HEK293 (cell line): ENCODE measurements at regions not wholly inside any gene's neighbourhood (a gene's known extent, or its start where the extent isn't known, plus 50 kb on each side); places are given as distances from the start of the nearest gene placed in this dataset.

ENCODE experiments used
- CTCF ChIA-PET: fragments of 350-600 bp; formaldehyde crosslinking; extraction: SDS; loops from one replicate; lab custom pipeline; 2021; ENCODE audit warnings: antibody characterized with exemption; lab: Yijun Ruan, JAX
- POLR2A ChIA-PET: fragments of 300-600 bp; formaldehyde crosslinking; extraction: SDS; loops from one replicate; lab custom pipeline; 2020; ENCODE audit warnings: antibody characterized with exemption, inconsistent platforms; lab: Yijun Ruan, JAX
- H3K27ac ChIP-seq: fragments of 200-500 bp; sonication (Bioruptor generic); 2 replicates; pipeline ENCODE4 v1.5.1; 2014; ENCODE audit warnings: low read depth, low read length, control low read depth, inconsistent platforms; ENCODE audit errors: extremely low read depth
- H3K36me3 ChIP-seq, 2 experiments: fragments of 200-500 bp in 1 of 2; sonication (Bioruptor generic) in 1 of 2; 1 replicate in 1 of 2; 2 replicates in 1 of 2; pipeline ENCODE4 v1.5.1; 2014 to 2017; ENCODE audit warnings: inconsistent platforms in 2 of 2, low read length in 2 of 2; ENCODE audit not compliant: control insufficient read depth in 2 of 2, insufficient read depth in 1 of 2
- H3K4me1 ChIP-seq: fragments of 200-500 bp; sonication (Bioruptor generic); 2 replicates; pipeline ENCODE4 v1.5.1; 2014; ENCODE audit warnings: mild to moderate bottlenecking, low read length, inconsistent platforms; ENCODE audit not compliant: control insufficient read depth, insufficient read depth
- H3K4me3 ChIP-seq: 2 replicates; pipeline ENCODE4 v1.5.1; 2011; ENCODE audit warnings: low read depth, mild to moderate bottlenecking, control low read depth, low read length, moderate library complexity
- H3K9me3 ChIP-seq: fragments of 200-500 bp; sonication (Bioruptor generic); 2 replicates; pipeline ENCODE4 v1.5.1; 2014; ENCODE audit warnings: low read depth, low read length, inconsistent platforms; ENCODE audit not compliant: control insufficient read depth, insufficient read depth
- BCL6B ChIP-seq: fragments of 450-650 bp; formaldehyde crosslinking; IDR thresholded peaks from 2 replicates; pipeline ENCODE4 v1.5.1; 2017; ENCODE audit warnings: missing biosample characterization, missing genetic modification characterization
- SCRT2 ChIP-seq: fragments of 450-650 bp; formaldehyde crosslinking; IDR thresholded peaks from 2 replicates; pipeline ENCODE4 v1.5.1; 2016; ENCODE audit warnings: missing biosample characterization, missing genetic modification characterization
- TSHZ1 ChIP-seq: fragments of 450-650 bp; formaldehyde crosslinking; IDR thresholded peaks from 2 replicates; pipeline ENCODE4 v1.5.1; 2016; ENCODE audit warnings: missing biosample characterization, missing genetic modification characterization, borderline replicate concordance
- YY1 ChIP-seq: fragments of 450-650 bp; formaldehyde crosslinking; IDR thresholded peaks from 2 replicates; pipeline ENCODE4 v1.5.1; 2018; ENCODE audit warnings: missing biosample characterization, missing genetic modification characterization
- YY2 ChIP-seq: fragments of 450-650 bp; formaldehyde crosslinking; IDR thresholded peaks from 2 replicates; pipeline ENCODE4 v1.5.1; 2016; ENCODE audit warnings: missing biosample characterization, missing genetic modification characterization
- ZBTB1 ChIP-seq: fragments of 450-650 bp; formaldehyde crosslinking; IDR thresholded peaks from 2 replicates; pipeline ENCODE4 v1.5.1; 2016; ENCODE audit warnings: missing biosample characterization, missing genetic modification characterization
- ZFP3 ChIP-seq: fragments of 450-650 bp; formaldehyde crosslinking; IDR thresholded peaks from 2 replicates; pipeline ENCODE4 v1.5.1; 2016; ENCODE audit warnings: low read depth, missing biosample characterization, missing genetic modification characterization
- ZFP41 ChIP-seq: fragments of 450-650 bp; formaldehyde crosslinking; IDR thresholded peaks from 2 replicates; pipeline ENCODE4 v1.5.1; 2016; ENCODE audit warnings: missing biosample characterization, missing genetic modification characterization, borderline replicate concordance
- ZFP69B ChIP-seq: fragments of 450-650 bp; formaldehyde crosslinking; IDR thresholded peaks from 2 replicates; pipeline ENCODE4 v1.5.1; 2016; ENCODE audit warnings: missing biosample characterization, missing genetic modification characterization
- ZIC2 ChIP-seq: fragments of 450-650 bp; formaldehyde crosslinking; IDR thresholded peaks from 2 replicates; pipeline ENCODE4 v1.5.1; 2016; ENCODE audit warnings: missing biosample characterization, missing genetic modification characterization
- ZNF138 ChIP-seq: fragments of 450-650 bp; formaldehyde crosslinking; IDR thresholded peaks from 2 replicates; pipeline ENCODE4 v1.5.1; 2016; ENCODE audit warnings: missing biosample characterization, missing genetic modification characterization, borderline replicate concordance
- ZNF24 ChIP-seq: fragments of 450-650 bp; formaldehyde crosslinking; IDR thresholded peaks from 2 replicates; pipeline ENCODE4 v1.5.1; 2016; ENCODE audit warnings: missing biosample characterization, missing genetic modification characterization
- ZNF341 ChIP-seq: fragments of 450-650 bp; formaldehyde crosslinking; IDR thresholded peaks from 2 replicates; pipeline ENCODE4; 2016; ENCODE audit warnings: low read depth, missing biosample characterization, missing genetic modification characterization
- ZNF398 ChIP-seq: fragments of 450-650 bp; formaldehyde crosslinking; IDR thresholded peaks from 2 replicates; pipeline ENCODE4 v1.5.1; 2017; ENCODE audit warnings: missing biosample characterization, missing genetic modification characterization
- ZNF426 ChIP-seq: fragments of 450-650 bp; formaldehyde crosslinking; IDR thresholded peaks from 2 replicates; pipeline ENCODE4 v1.5.1; 2017; ENCODE audit warnings: missing biosample characterization, missing genetic modification characterization, mild to moderate bottlenecking, inconsistent platforms, moderate library complexity
- ZNF521 ChIP-seq: fragments of 450-650 bp; formaldehyde crosslinking; IDR thresholded peaks from 2 replicates; pipeline ENCODE4 v1.5.1; 2017; ENCODE audit warnings: missing biosample characterization, mild to moderate bottlenecking, missing genetic modification characterization
- ZNF645 ChIP-seq: fragments of 450-650 bp; formaldehyde crosslinking; IDR thresholded peaks from 2 replicates; pipeline ENCODE4; 2016; ENCODE audit warnings: missing biosample characterization, missing genetic modification characterization
- ZNF701 ChIP-seq: fragments of 450-650 bp; formaldehyde crosslinking; IDR thresholded peaks from 2 replicates; pipeline ENCODE4 v1.5.1; 2016; ENCODE audit warnings: missing biosample characterization, missing genetic modification characterization
- ZNF776 ChIP-seq: fragments of 450-650 bp; formaldehyde crosslinking; IDR thresholded peaks from 2 replicates; pipeline ENCODE4 v1.5.0; 2017; ENCODE audit warnings: missing biosample characterization, missing genetic modification characterization, borderline replicate concordance
- ZSCAN30 ChIP-seq: fragments of 450-650 bp; IDR thresholded peaks from 2 replicates; pipeline ENCODE4 v1.5.1; 2018; ENCODE audit warnings: missing biosample characterization, mild to moderate bottlenecking, missing genetic modification characterization, moderate library complexity
- TF ChIP-seq, protein P1 (sequence below): fragments of 450-650 bp; formaldehyde crosslinking; IDR thresholded peaks from 2 replicates; pipeline ENCODE4 v1.5.1; 2016; ENCODE audit warnings: missing biosample characterization, missing genetic modification characterization
- TF ChIP-seq, protein P2 (sequence below): fragments of 450-650 bp; formaldehyde crosslinking; IDR thresholded peaks from 2 replicates; pipeline ENCODE4 v1.5.1; 2016; ENCODE audit warnings: missing biosample characterization, missing genetic modification characterization
- TF ChIP-seq, protein P3 (sequence below): IDR thresholded peaks from 2 replicates; pipeline ENCODE4 v1.6.1; 2011; ENCODE audit warnings: mild to moderate bottlenecking, low read depth, low read length, borderline replicate concordance

DNA sequence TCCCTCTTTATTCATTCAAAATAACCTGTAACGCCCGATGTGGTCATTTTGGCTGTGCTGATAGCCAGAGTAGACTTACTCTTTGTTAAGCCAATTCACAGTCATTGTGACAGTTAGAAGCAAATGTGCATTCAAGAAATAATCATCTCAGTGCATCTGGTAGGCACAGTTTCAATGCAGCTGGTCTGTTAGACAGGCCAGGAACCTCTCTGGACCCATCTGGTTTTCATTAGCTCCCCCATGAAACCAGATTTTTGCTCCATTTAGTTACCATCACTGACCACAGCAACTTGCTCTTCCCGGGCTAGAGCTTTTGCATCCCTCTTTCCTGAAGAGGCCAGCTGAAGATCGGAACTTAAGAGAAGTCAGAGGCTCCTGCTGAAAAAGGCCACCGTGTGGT lies 284.2 kb downstream of the NSG2 start (continued):
- TF ChIP-seq ZNF398 (tag by site-specific recombination) (no peak), ZNF341 (tag by site-specific recombination) (no peak), TSHZ1 (tag by site-specific recombination) (no peak)

GRCh38 chr5:174335682-174336364 lies 290.3 kb downstream of the NSG2 start:
- ChIA-PET POLR2A (interaction anchor here (0.8 to 6.1 kb wide), 5 partner anchors 20 to 416 kb away, joined by 3 to 27 read pairs (median 4); no protein-coding TSS in a partner anchor), CTCF (interaction anchor here (0.6 to 1.8 kb wide), 4 partner anchors 9 to 459 kb away, joined by 3 to 7 read pairs (median 4); no protein-coding TSS in a partner anchor)
- H3K4me1 ChIP-seq, result peaks cover 18% of the 10 kb centered on the region
- no peaks in the 10 kb centered on the region for H3K9me3 ChIP-seq
- peak overlapping the region; percentile 87; the same call in 1 of the 2 replicates for H3K27ac ChIP-seq
- peak overlapping the region; percentile 55 for H3K4me3 ChIP-seq
- peaks cover 0 to 8% of the 10 kb centered on the region in 2 experiments; a peak in 1 of 3 replicates for H3K36me3 ChIP-seq
- TF ChIP-seq, protein P1, sequence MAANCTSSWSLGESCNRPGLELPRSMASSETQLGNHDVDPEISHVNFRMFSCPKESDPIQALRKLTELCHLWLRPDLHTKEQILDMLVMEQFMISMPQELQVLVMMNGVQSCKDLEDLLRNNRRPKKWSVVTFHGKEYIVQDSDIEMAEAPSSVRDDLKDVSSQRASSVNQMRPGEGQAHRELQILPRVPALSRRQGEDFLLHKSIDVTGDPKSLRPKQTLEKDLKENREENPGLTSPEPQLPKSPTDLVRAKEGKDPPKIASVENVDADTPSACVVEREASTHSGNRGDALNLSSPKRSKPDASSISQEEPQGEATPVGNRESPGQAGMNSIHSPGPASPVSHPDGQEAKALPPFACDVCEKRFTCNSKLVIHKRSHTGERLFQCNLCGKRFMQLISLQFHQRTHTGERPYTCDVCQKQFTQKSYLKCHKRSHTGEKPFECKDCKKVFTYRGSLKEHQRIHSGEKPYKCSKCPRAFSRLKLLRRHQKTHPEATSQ, result no peak
- TF ChIP-seq, protein P2, sequence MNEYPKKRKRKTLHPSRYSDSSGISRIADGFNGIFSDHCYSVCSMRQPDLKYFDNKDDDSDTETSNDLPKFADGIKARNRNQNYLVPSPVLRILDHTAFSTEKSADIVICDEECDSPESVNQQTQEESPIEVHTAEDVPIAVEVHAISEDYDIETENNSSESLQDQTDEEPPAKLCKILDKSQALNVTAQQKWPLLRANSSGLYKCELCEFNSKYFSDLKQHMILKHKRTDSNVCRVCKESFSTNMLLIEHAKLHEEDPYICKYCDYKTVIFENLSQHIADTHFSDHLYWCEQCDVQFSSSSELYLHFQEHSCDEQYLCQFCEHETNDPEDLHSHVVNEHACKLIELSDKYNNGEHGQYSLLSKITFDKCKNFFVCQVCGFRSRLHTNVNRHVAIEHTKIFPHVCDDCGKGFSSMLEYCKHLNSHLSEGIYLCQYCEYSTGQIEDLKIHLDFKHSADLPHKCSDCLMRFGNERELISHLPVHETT (tag by site-specific recombination), result peak; percentile 88
- TF ChIP-seq ZNF24 (tag by site-specific recombination) (peak; percentile 72), ZNF138 (tag by site-specific recombination) (no peak), SCRT2 (tag by site-specific recombination) (peak; percentile 94), ZSCAN30 (no peak), ZNF521 (tag by site-specific recombination) (no peak), YY2 (tag by site-specific recombination) (no peak), ZFP3 (no peak), YY1 (no peak), ZFP41 (tag by site-specific recombination) (no peak), ZFP69B (0 out of 2 replicates have a peak, but pooled peaks have one; percentile 55), ZIC2 (peak; percentile 90), ZNF426 (tag by site-specific recombination) (no peak), ZNF776 (no peak), BCL6B (no peak), ZNF701 (tag by site-specific recombination) (no peak), ZNF645 (tag by site-specific recombination) (no peak), ZBTB1 (0 out of 2 replicates have a peak, but pooled peaks have one; percentile 49)
- TF ChIP-seq, protein P3, sequence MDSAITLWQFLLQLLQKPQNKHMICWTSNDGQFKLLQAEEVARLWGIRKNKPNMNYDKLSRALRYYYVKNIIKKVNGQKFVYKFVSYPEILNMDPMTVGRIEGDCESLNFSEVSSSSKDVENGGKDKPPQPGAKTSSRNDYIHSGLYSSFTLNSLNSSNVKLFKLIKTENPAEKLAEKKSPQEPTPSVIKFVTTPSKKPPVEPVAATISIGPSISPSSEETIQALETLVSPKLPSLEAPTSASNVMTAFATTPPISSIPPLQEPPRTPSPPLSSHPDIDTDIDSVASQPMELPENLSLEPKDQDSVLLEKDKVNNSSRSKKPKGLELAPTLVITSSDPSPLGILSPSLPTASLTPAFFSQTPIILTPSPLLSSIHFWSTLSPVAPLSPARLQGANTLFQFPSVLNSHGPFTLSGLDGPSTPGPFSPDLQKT, result no peak
